ENCODE measurements at regions not wholly inside any gene's neighbourhood (a gene's known extent, or its start where the extent isn't known, plus 50 kb on each side); places are given as distances from the start of the nearest gene placed in this dataset.

- Histone ChIP-seq H3K27ac (no peak overlapping the region), H2AFZ (no peak overlapping the region), H4K20me1 (ENCODE audit: insufficient read depth) (no peaks in the 10 kb centered on the region), H3F3A (ENCODE audit: insufficient read depth) (no peaks in the 10 kb centered on the region), H3K27me3 (replicated peaks; ENCODE audit: insufficient read depth) (no peaks in the 10 kb centered on the region; the same call in 1 of the 2 replicates), H3K9me2 (ENCODE audit: insufficient read depth) (no peaks in the 10 kb centered on the region), H3K9me3 (ENCODE audit: low read depth) (no peaks in the 10 kb centered on the region), H3K4me1 (ENCODE audit: insufficient read depth) (no peaks in the 10 kb centered on the region), H3K36me3 (ENCODE audit: low read depth) (no peaks in the 10 kb centered on the region), H3K4me3 (no peak overlapping the region), H3K79me2 (ENCODE audit: insufficient read depth) (no peaks in the 10 kb centered on the region), H3K4me2 (ENCODE audit: unreplicated experiment) (no peak overlapping the region), H3K9ac (no peak overlapping the region)
- TF ChIP-seq EZH2 (IDR thresholded peaks at IDR 0.05; ENCODE audit: insufficient read depth, poor library complexity, severe bottlenecking), result no peak
- TF ChIP-seq EZH2phosphoT487 (IDR thresholded peaks at IDR 0.05; ENCODE audit: insufficient read depth, low read depth), result no peak
- DNase-seq, result no peak
- in situ Hi-C loops (cut with MboI), result no loop called here
Measured at GRCh38 chr16:17011712-17012111, 459.0 kb downstream of the XYLT1 start.

DNA sequence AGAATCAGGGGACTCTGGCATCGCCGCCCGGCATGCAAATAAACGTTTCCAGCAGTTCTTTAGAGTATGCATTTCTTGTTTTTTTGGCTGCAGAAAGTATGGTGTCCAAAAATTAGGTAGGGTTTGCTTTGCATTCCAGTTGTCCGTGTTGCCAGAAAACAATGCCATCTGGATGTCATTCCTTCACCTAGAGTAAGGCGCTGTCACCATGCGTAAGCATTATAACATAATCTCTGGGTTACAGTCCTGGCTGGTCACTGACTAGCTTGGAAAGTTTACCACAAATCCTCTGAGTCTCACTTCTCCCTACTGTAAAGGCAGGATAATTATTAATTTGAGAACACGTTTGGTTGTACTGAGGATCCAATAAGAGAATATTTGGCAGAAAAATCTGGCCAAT is 457.7 kb downstream of the XYLT1 start:
- Histone ChIP-seq H3K9ac (no peak overlapping the region), H3K4me2 (ENCODE audit: unreplicated experiment) (no peak overlapping the region)
- in situ Hi-C loops (cut with MboI), result no loop called here

GRCh38 chr16:17014484-17015121 is 456.2 kb downstream of the XYLT1 start:
- Histone ChIP-seq H2AFZ (no peak overlapping the region), H3K4me3 (no peak overlapping the region), H3K4me1 (ENCODE audit: insufficient read depth) (no peaks in the 10 kb centered on the region), H3K9ac (no peak overlapping the region), H3K79me2 (ENCODE audit: insufficient read depth) (no peaks in the 10 kb centered on the region), H3K27ac (no peak overlapping the region), H4K20me1 (ENCODE audit: insufficient read depth) (no peaks in the 10 kb centered on the region), H3K4me2 (ENCODE audit: unreplicated experiment) (no peak overlapping the region), H3K9me3 (ENCODE audit: low read depth) (no peaks in the 10 kb centered on the region), H3K9me2 (ENCODE audit: insufficient read depth) (no peaks in the 10 kb centered on the region), H3K27me3 (replicated peaks; ENCODE audit: insufficient read depth) (no peaks in the 10 kb centered on the region; the same call in 1 of the 2 replicates), H3K36me3 (ENCODE audit: low read depth) (no peaks in the 10 kb centered on the region), H3F3A (ENCODE audit: insufficient read depth) (no peaks in the 10 kb centered on the region)
- TF ChIP-seq EZH2phosphoT487 (IDR thresholded peaks at IDR 0.05; ENCODE audit: insufficient read depth, low read depth) (no peak), EZH2 (IDR thresholded peaks at IDR 0.05; ENCODE audit: insufficient read depth, poor library complexity, severe bottlenecking) (no peak)
- 57 to 65% methylated on average over 6 of the region's 6 CpGs for WGBS, 2 experiments (ENCODE audit: low coverage in 1 of 2, low lambda C conversion rate in 2 of 2, missing lambda C conversion rate in 2 of 2)
- in situ Hi-C loops (cut with MboI), result no loop called here
- DNase-seq, result no peak

More for the DNA sequence above, 457.7 kb downstream of the XYLT1 start:
- no peaks in the 10 kb centered on the region for H3K9me3 ChIP-seq (ENCODE audit: low read depth)
- H3K4me1 ChIP-seq (ENCODE audit: insufficient read depth), result no peaks in the 10 kb centered on the region
- no peaks in the 10 kb centered on the region for H3F3A ChIP-seq (ENCODE audit: insufficient read depth)
- H3K4me3 ChIP-seq, result no peak overlapping the region
- H3K36me3 ChIP-seq (ENCODE audit: low read depth), result no peaks in the 10 kb centered on the region
- no peaks in the 10 kb centered on the region for H3K79me2 ChIP-seq (ENCODE audit: insufficient read depth)
- H4K20me1 ChIP-seq (ENCODE audit: insufficient read depth), result no peaks in the 10 kb centered on the region
- no peak overlapping the region for H3K27ac ChIP-seq
- no peak for TF ChIP-seq EZH2phosphoT487 (IDR thresholded peaks at IDR 0.05; ENCODE audit: insufficient read depth, low read depth)
- no peak for TF ChIP-seq EZH2 (IDR thresholded peaks at IDR 0.05; ENCODE audit: insufficient read depth, poor library complexity, severe bottlenecking)
- WGBS, 2 experiments (ENCODE audit: low coverage in 1 of 2, low lambda C conversion rate in 2 of 2, missing lambda C conversion rate in 2 of 2), result 14 to 18% methylated on average over 8 of the region's 8 CpGs
- DNase-seq, result no peak
- H2AFZ ChIP-seq, result no peak overlapping the region
- no peaks in the 10 kb centered on the region for H3K9me2 ChIP-seq (ENCODE audit: insufficient read depth)
- no peaks in the 10 kb centered on the region; the same call in 1 of the 2 replicates for H3K27me3 ChIP-seq (replicated peaks; ENCODE audit: insufficient read depth)

DNA sequence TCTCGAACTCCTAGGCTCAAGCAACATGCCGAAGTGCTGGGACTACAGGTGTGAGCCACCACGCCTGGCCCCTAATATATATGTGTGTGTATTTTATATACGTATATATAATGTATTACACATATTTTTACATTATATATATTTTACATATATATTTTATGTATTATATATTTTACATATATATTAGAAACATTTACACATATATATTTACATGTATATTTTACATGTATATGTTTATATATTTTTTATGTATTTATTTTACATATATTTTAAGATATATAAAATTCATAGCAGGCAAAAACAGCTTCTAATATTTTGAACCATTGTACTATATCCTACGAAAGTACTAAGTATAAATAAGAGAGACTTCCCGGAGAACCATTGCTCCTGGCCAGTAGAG is 455.1 kb downstream of the XYLT1 start:
- no peaks in the 10 kb centered on the region for H3K9me2 ChIP-seq (ENCODE audit: insufficient read depth)
- in situ Hi-C loops (cut with MboI), result no loop called here
- DNase-seq, result no peak
- no peak overlapping the region for H3K9ac ChIP-seq
- no peak overlapping the region for H2AFZ ChIP-seq
- no peaks in the 10 kb centered on the region; the same call in 1 of the 2 replicates for H3K27me3 ChIP-seq (replicated peaks; ENCODE audit: insufficient read depth)
- no peaks in the 10 kb centered on the region for H3K36me3 ChIP-seq (ENCODE audit: low read depth)
- H3K79me2 ChIP-seq (ENCODE audit: insufficient read depth), result no peaks in the 10 kb centered on the region
- H3K27ac ChIP-seq, result no peak overlapping the region
- no peak for TF ChIP-seq EZH2 (IDR thresholded peaks at IDR 0.05; ENCODE audit: insufficient read depth, poor library complexity, severe bottlenecking)
- TF ChIP-seq EZH2phosphoT487 (IDR thresholded peaks at IDR 0.05; ENCODE audit: insufficient read depth, low read depth), result no peak
- no peaks in the 10 kb centered on the region for H4K20me1 ChIP-seq (ENCODE audit: insufficient read depth)
- H3K4me1 ChIP-seq (ENCODE audit: insufficient read depth), result no peaks in the 10 kb centered on the region
- no peaks in the 10 kb centered on the region for H3K9me3 ChIP-seq (ENCODE audit: low read depth)
- H3K4me3 ChIP-seq, result no peak overlapping the region
- H3K4me2 ChIP-seq (ENCODE audit: unreplicated experiment), result no peak overlapping the region
- H3F3A ChIP-seq (ENCODE audit: insufficient read depth), result no peaks in the 10 kb centered on the region
- WGBS, 2 experiments (ENCODE audit: low coverage in 1 of 2, low lambda C conversion rate in 2 of 2, missing lambda C conversion rate in 2 of 2), result 36 to 45% methylated on average over 6 of the region's 6 CpGs

DNA sequence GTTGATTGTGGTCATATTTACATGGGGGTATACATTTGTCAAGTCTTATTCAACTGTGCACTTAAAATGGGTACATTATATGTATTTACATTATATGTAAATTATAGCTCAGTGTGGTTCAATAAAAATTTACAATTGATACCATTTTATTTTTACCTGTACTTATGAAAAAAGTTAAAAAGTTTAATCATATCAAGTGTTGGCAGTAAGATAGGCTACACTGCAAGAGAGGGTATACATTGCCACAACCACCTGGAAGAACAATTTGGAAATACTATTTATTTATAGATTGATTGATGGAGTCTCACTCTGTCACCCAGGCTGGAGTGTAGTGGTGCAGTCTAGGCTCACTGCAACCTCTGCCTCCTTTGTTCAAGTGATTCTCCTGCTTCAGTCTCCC is 453.3 kb downstream of the XYLT1 start:
- no peak overlapping the region for H3K4me3 ChIP-seq
- no peak for DNase-seq
- H4K20me1 ChIP-seq (ENCODE audit: insufficient read depth), result no peaks in the 10 kb centered on the region
- H3K9ac ChIP-seq, result no peak overlapping the region
- no peaks in the 10 kb centered on the region for H3K36me3 ChIP-seq (ENCODE audit: low read depth)
- H2AFZ ChIP-seq, result no peak overlapping the region
- no peaks in the 10 kb centered on the region for H3K9me2 ChIP-seq (ENCODE audit: insufficient read depth)
- no peak overlapping the region for H3K4me2 ChIP-seq (ENCODE audit: unreplicated experiment)
- no peaks in the 10 kb centered on the region for H3F3A ChIP-seq (ENCODE audit: insufficient read depth)
- TF ChIP-seq EZH2phosphoT487 (IDR thresholded peaks at IDR 0.05; ENCODE audit: insufficient read depth, low read depth) (no peak), EZH2 (IDR thresholded peaks at IDR 0.05; ENCODE audit: insufficient read depth, poor library complexity, severe bottlenecking) (no peak)
- no peaks in the 10 kb centered on the region for H3K79me2 ChIP-seq (ENCODE audit: insufficient read depth)
- no peaks in the 10 kb centered on the region; the same call in 1 of the 2 replicates for H3K27me3 ChIP-seq (replicated peaks; ENCODE audit: insufficient read depth)
- H3K9me3 ChIP-seq (ENCODE audit: low read depth), result no peaks in the 10 kb centered on the region
- in situ Hi-C loops (cut with MboI), result no loop called here
- H3K4me1 ChIP-seq (ENCODE audit: insufficient read depth), result no peaks in the 10 kb centered on the region
- no peak overlapping the region for H3K27ac ChIP-seq
